ENCODE measurements at regions not wholly inside any gene's neighbourhood (a gene's known extent, or its start where the extent isn't known, plus 50 kb on each side); places are given as distances from the start of the nearest gene placed in this dataset.

GRCh38 chr2:14722904-14723570 lies 90.5 kb downstream of the LRATD1 start:
- TF ChIP-seq CTCF (IDR thresholded peaks at IDR 0.05; ENCODE audit: low read depth, low read length, missing input control), result no peak
- TF ChIP-seq GABPA (IDR thresholded peaks at IDR 0.05 in 1 of 2, conservative IDR thresholded peaks at IDR 0.05 in 1 of 2), result no peak
- no peak for TF ChIP-seq MAX (IDR thresholded peaks at IDR 0.05)
- no peak for TF ChIP-seq EGR1 (IDR thresholded peaks at IDR 0.05; ENCODE audit: low read depth in 2 of 2)
- no peak for TF ChIP-seq RAD21 (IDR thresholded peaks at IDR 0.05)
- TF ChIP-seq YY1 (IDR thresholded peaks at IDR 0.05), result no peak

All from liver (tissue), 3 donors.